Activated CD4-positive, alpha-beta T cell treated with anti-CD3 and anti-CD28 coated beads, Interleukin-2, amount 50 U/mL, for 1 hour (primary cell): ENCODE measurements at regions not wholly inside any gene's neighbourhood (a gene's known extent, or its start where the extent isn't known, plus 50 kb on each side); places are given as distances from the start of the nearest gene placed in this dataset.
"Not testable (repeated sequence)": the region's sequence is repeated elsewhere in the genome, so short reads cannot be mapped to it uniquely, and the experiment has no call there.

ENCODE experiments used
- DNase-seq: peaks from one replicate; pipeline ENCODE4 v3.0.0-alpha.2; 2020

DNA sequence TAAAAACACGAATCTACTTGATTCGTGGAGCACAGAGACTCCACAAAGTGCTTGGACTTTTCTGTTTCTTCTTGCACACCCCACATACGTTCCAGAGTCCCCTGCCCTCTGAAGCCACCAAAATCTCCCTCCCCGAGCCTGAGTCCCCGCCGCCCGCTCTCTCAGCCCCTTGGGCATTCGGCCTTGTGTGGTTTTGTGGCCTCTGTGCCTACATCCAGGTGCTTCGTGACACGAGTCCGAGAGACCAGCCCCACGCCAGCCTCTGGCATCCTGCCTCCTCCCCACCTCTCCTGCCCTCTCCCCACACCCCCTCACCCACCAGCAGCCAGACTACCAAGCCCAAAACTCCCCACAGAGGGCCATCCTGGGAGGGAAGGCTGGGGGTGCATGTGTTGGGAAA lies 87.8 kb upstream of the PPP1R26 start:
- no peak for DNase-seq

DNA sequence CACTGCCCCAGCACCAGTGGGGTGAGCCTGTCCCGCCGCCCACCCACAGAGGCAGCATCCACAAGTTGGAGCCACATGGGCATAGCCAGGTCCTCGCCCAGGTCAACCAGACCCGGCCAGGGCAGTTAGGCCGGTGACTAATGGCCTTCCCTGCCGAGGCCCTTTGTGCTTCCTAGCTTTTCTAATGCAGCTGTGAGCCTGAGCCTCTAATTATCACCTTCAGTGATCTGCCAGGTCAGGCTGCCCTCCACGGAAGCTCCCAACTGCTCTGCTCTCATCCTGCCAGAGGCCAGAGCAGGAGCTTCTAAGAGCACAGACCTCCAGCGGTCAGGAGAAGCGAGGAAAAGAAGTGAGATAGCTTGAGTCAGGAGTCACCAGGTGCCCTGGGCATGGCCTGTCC lies 87.1 kb upstream of the PPP1R26 start:
- no peak for DNase-seq

DNA sequence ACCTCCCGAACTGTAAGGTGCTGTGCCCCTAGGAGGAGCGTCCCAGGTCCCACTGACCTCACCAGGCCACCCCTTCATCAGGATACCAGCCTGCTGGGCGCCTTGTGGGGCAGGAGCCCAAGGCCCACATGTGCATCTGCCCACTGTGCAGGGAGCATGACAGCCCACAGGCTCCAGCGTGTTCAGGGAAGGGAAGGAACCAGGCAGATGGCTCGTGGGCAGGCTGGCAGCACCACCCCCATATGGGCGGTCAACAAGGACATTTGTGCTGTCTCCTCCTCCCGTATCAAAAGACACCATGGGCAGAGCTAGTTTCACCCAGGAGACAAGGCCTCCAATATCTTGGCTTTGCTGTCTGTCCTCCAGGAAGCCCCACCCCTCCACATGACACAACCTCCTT lies 85.5 kb upstream of the PPP1R26 start:
- no peak for DNase-seq

DNA sequence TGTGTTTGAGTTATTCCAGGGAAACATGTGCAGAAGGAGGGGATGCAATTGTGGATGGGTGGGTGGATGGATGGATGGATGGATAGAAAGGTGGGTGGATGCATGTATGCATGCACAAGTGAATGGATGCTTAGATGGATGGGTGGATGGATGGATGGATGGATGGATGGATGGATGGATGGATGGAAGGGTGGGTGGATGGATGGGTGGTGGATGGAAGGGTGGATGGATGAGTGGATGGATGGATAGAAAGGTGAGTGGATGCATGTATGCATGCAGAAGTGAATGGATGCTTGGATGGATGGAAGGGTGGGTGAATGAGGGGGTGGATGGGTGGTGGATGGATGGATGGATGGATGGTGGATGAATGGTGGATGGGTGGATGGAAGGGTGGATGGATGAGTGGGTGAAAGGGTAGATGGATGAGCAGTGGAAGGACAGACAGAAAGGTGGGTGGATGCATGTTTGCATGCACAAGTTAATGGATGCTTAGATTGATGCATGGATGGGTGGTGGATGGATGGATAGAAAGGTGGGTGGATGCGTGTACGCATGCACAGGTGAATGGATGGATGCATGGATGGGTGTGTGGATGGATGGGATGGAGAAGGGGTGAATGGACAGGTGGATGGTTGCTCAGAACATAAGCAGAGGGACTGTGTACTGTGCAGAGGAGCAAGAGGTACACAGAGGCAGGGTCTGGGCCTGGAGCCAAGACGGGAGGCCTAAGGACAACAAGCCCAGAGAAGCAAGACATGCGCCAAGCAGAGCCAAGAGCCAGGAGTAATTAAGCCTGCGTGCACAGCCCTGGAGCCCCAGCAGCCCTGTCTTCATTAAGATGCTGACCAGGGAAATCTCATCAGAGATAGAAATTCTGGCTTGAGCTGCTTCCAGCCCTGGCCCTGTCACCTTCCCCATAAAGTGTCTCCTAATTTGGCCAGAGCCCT lies 84.6 kb upstream of the PPP1R26 start:
- DNase-seq = no peak

DNA sequence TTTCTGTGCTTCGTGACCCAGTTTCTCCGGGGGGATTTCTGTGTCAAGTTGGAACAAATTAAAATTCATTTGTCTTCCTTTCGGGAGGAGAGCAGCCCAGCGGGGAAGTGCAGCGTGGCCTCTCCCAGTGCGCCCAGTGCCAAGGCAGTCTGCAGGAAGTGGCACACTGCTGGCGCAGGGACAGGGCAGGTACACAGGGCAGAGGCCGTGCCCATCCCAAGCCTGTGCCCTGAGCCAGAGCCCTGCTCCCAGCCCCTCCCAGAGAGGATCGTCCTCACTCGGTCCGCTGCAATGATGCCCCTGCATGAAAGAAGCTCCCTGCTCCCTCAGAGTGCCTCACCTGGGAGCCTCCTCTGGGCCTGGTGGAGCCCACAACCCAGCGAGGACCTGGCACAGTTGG lies 82.4 kb upstream of the PPP1R26 start:
- no peak for DNase-seq

DNA sequence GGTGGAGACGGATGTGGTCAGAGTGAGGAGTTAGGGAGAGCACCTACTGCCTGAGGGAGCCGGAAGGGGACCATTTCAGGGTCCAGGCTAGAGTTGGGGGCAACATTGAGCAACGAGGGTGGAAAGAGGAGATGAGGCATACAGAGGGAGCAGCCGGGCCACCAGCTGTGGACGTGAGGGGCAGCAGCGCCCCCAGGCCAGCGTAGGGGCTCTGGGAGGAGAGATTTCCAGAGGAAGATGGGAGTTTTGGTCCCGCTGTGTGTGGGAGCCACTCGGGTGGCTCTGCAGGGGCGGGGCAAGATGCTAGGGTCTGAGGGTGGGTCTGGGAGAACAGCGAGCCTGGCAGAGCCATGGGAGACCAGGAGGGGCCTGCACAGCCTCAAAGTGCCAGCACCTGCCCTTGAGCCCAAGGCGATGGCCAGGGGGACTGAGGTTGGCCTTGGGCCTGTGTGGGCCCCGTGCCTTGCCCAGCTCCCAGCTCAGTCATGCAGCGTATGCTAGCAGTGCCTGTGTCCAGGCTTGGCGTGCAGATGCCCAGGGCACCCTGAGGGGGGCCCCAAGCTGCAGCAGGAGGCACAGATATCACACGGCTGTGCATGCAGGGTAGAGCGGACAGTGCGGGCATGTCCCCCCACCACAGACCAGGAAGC lies 80.5 kb upstream of the PPP1R26 start:
- no peak for DNase-seq

DNA sequence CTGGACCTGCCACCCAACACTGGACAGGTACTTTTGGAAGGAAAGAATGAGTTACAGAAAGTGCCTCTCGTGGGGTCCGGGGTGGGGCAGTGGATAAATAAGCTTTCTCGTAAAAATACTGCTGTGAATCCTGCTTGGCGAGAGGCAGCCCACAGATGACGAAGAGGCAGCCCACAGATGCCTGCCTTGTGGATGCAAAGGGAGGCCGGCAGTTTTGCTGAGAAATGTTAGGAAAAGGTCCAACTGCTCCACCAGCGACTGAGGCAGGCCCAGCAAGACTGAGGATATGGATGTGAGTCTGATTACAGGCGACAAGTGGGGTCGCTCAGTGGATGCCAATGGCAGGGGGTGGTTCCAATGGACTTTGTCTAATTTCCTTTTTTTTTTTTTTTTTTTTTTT lies 79.1 kb upstream of the PPP1R26 start:
- DNase-seq = no peak

DNA sequence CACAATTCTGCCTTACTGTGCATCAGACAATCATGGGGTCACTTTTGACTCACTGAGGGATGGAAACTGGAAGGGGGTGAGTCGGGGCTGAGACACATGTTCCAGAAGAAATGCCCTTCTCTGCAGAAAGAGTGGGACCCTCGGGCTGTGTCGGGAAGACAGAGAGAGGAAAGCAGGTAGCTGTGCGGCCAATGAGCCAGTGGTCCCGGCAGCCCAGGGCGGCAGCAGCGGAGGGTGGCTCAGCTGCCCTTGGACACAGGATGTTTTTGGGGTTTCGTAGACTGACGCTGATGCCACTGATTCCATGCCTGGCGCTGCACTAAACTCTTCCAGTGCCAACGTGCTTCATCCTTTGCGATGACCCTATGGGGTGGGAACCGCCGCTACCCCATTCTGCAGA lies 78.4 kb upstream of the PPP1R26 start:
- DNase-seq = no peak

DNA sequence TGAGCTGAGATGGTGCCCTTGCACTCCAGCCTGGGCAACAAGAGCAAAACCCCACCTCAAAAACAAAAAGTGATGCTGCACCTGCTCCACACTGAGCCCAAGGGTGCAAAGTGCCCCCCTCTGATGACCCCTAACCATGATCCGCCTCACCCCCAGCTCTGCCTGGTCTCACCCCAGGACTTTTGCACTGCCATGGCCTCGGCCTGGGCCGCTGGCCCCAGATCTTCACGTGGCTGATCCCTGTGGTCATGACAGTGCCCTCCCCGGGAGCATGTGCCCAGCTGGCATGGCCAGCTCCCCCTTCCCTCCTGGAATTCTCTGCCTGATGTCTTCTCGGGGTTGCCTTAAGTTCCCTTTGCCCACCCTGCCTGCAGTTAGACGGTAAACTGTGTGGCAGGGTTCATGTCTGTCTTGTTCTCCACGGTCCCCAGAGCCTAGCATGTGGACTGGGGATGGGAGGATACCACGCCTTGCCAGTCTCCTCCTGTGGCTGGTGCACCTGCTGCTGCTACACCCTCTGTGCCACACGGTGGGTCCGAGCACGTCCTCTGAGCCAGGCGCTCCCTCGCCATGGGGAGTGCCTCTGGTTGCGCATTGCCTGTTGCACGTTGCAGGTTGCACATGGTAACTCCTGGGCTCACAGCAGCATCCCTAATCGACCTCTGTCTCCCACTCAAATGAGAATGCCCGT lies 77.4 kb upstream of the PPP1R26 start:
- DNase-seq = no peak

DNA sequence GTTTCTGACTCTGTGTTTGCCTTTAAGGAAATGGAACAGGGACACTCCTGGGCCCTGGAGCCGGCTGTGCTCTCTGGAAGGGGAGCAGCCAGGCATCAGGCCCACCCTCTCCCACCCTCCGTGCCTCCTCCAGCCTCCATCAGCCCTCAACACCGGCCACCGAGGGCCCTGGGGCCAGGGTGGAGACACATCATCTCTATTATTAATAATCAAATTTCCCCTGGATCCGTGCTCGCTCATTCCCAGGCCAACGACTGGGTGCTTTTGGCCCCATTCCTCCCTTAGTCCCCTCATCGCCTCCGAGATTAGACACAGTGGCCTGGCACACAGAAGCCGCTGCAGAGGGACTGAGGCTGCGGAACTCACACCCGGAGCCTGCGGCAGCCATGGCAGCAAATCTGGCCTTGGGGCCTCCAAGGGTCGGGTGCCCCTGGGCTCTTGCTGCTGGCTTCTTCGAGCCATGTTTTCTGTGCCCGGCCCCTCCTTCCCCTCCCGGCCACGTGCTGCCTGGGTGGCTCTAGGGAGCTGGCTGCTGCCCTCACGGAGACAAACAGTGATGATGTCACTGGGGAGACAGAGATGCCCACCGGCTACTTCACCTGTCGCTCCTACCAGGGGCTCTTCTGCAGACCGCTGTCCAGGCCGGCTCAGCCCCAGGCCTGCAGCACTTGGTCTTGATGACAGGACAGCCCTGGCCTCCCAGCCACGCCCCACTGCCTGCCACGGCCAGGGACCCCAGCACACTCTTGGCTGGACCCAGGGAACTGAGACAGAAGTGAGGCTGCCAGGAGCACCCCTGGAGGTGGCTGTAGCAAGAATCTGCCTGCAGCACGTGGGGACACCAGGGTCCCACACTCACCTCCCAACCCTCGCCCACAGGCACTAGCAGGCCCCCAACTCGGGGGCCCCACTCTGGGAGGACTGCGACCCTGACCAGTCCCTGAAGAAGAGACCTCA lies 76.6 kb upstream of the PPP1R26 start:
- DNase-seq = no peak

DNA sequence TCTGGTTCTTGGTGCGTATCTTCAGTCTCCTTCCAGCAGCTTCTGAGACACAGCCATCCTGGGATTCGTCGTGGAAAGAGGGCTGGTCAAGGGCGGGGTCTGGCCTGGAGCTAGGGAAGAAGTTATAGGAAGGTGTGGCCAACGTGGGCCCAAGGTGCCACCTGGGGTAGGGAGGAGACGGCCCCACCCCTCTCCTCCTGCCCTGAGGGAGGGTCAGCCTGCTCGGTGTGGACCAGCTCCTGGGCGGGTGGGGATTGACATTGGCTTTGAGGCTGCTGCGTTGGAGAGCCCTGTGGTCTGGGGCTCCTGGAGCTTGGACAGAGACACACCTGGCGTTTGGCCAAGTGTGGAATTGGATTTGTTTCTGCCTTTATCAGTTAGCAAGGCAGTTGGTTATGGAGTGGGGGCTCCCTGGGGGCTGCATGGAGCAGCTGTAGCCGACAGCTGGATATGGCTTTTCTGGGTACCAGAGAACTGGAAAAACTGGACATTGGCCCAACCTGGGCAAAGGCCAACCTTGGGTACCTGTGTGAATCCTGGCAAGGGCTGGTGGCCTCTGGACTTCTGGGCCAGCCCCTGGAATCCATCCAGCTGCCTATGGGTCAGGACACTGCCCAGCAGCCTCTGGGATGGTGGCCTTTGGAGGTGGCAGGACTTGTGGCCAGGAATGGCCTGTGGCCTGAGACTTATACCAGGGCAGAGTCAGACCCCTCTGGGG lies 75.7 kb upstream of the PPP1R26 start:
- DNase-seq = no peak

DNA sequence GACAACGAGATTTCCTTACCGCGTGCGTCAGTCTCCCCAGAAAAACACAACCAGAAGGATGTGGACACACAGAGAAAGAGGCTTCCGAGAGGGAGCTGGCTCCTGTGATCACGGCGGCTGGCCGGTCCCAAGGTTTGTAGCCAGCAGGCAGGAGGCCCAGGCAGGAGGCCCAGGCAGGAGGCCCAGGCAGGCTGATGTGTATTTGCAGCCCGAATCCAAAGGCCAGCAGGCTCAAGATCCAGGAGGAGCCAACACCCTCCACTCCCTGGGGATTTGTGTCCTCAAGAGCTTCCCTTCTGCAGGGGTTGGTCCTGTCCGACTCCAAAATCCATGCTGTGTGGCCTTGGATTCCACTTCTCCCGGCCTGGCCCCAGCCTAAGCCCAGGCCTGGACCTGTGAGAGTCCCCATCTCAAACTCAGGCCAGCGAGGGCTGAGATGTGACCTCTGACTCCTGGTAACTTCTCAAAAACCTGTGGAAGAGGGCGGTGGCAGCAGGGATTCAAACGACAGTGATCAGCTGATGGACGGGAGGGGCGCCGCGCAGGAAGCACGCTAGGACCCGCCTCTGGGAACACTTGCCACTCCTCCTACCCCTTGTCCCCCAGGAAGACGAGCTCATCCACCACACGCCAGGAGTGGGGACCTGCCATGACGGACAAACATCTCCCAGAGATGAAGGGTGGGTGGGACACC lies 75.0 kb upstream of the PPP1R26 start:
- DNase-seq = no peak

DNA sequence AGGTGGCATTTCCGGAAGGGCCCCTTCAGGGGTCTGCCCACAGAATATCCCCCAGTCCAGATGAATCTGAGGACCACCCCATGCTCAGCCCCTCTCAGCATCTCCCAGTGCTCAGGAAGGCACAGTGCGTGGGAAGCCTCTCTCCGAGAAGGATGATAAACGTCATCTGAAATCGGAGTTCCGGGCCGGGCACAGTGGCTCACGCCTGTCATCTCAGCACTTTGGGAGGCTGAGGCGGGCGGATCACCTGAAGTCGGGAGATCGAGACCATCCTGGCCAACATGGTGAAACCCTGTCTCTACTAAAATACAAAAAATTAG lies 74.5 kb upstream of the PPP1R26 start:
- not testable (repeated sequence) for DNase-seq

DNA sequence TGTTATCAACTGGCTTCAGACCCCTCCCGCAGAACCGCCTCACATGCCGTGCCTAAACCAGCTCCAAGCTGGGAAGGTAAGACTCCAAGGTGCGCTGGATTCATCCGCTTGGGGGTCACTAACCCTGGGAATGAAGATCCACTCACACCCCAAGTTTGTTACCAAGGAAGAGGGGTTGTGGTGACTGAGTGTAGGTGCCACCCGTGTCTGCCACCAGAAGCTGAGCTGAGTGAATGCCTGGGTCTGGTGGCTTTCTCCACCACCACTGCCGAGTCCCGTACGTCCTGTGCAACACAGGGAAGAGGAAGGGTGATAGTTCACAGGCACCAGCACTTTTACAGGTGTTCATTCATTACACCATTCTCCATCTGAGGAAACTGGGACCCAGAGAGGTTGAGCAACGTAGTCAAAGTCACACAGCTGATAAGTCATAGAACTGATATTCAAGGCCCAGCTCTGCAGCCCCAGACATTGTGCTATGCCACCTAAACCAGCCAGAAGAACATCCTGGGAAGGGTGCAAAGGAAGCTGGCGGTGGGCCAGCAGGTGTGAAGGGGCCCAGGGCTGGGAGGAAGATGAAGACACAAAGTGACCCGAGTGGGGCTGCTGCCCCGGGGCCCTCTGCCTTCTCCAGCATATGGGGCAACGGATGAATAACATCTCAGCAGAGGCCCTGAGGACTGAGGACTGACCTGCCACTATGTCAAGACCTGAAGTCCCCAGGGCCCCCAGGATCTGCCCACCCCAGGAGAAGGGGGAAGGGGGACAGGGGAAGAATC lies 70.9 kb upstream of the PPP1R26 start:
- DNase-seq = no peak

DNA sequence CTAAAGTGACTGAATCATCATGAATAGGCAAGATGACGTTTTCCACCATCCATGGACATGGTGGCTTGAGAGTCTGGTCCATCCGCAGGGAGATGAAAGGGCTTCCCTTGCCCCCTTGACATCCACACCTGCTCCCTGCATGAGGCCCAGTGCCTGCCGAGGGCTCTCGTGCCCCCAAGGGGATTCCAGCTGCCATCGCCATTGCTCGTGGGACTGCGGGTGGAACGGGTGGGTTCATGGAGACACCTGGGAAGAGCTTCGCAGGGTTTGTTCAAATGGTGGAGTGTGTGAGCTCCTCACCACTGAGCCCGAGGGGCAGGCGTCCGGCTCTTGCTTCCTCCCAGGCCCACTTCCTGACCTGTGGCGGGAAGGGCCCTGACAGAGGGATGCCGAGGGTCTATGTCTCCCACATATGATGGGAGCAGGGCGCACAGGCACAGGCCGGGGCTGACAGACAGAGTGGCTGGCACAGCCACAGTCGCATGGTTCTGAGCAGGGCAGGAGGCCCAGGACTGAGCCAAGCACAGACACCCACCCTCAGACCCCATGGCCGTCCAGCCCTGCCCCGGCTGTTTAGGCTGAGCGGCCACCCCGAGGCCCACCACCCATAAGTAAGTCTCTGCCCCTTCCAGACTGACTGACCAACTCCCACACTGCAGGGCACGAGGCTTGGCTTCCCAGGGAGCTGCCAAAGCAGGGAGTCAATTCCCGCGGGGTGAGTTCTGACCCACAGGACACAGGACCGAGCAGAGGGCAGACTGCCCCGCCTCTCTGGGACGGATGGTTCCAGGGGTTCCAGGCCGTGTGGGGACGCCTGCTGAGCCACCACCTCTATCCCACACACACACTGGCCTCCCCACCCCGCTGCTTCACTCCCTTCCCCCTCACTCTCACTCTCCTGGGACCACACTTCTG lies 70.0 kb upstream of the PPP1R26 start:
- DNase-seq = no peak

DNA sequence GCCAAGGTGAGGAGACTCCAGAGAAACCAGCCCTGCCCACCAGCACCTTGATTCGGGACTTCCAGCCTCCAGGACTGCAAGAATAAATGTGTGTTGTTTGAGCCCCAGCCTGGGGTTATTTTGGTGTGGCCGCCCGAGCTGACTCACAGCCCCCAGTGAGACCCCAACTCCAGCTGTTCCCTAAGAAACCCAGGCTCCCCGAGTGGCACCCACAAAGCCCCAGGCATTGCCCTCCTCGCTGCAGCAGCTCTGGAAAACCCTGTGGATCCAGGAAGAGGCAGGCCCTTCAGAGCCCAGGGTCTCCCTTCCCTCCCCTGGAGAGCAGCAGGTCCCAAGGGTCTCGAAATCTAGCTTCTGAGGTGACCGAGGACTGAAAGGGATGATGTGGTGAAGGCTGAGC lies 69.2 kb upstream of the PPP1R26 start:
- DNase-seq = no peak

DNA sequence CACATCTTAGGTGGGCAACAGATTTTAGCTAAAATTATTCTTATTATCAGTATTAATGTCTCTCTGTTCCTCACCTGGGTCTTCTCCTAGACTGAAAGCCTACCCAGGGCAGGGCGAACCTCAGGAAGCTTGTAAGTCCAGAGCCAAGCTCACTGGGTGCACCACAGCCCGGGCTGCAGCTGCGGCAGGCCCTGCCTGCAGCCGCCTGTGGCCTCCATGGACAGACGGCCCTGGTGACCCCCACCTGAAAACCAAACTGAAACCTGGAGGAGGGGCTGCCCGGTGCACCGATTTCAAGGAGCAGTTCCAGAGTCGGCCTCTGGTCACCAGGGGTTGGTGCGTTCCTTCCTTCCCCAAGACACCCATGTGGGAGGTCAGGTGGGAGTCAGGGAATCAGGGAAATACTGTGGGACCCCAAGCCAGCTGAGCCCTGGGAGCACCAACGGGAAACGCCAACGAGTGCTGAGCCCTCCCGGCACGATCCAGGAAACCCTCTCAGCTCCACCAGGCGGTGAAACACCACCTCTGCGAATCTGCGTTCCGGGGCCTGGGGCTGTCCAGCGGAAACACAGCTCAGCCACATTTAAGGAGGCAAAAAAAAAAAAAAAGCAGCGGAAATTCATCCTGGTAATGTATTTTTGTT lies 68.6 kb upstream of the PPP1R26 start:
- no peak for DNase-seq

DNA sequence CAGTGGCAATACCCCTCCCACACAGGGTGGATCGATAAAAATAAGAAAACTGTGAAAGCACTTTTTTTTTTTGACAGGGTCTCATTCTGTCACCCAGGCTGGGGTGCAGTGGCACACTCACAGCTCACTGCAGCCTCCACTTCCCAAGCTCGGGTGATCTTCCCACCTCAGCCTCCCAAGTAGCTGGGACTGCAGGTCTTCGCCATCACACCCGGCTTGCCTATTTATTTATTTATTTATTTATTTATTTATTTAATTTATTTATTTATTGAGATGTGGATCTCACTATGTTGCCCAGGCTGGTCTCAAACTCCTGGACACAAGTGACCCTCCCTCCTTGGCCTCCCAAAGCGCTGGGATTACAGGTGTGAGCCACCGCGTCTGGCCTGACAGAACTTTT lies 68.0 kb upstream of the PPP1R26 start:
- not testable (repeated sequence) for DNase-seq
